Keratinocyte (primary cell): ENCODE measurements at regions not wholly inside any gene's neighbourhood (a gene's known extent, or its start where the extent isn't known, plus 50 kb on each side); places are given as distances from the start of the nearest gene placed in this dataset.

Experiments
- DNase-seq: peaks from one replicate; pipeline ENCODE4 v3.0.0-alpha.2; 2011; ENCODE audit warnings: low read depth, missing footprints, low spot score
- FAIRE-seq: peaks from 2 replicates; lab custom pipeline; 2011; peaks lifted over from hg19 to GRCh38; lab: Jason Lieb, UNC
- H2AFZ ChIP-seq: 2 replicates; pipeline ENCODE4 v1.6.0; 2012; ENCODE audit warnings: low read length, control low read depth, inconsistent platforms; ENCODE audit not compliant: control insufficient read depth
- H3K27ac ChIP-seq: 2 replicates; pipeline ENCODE4 v1.5.1; 2011; ENCODE audit warnings: low read length; ENCODE audit not compliant: control insufficient read depth, insufficient read depth
- H3K27me3 ChIP-seq: 3 replicates; pipeline ENCODE4 v1.6.0; 2011; ENCODE audit warnings: low read length; ENCODE audit not compliant: control insufficient read depth, insufficient read depth; ENCODE audit errors: extremely low read depth
- H3K36me3 ChIP-seq, 2 experiments: 2 replicates in 1 of 2; 3 replicates in 1 of 2; pipeline ENCODE4 v1.5.1; 2011; ENCODE audit warnings: low read length in 2 of 2, mild to moderate bottlenecking in 1 of 2; ENCODE audit not compliant: control insufficient read depth in 2 of 2, insufficient read depth in 2 of 2; ENCODE audit errors: extremely low read depth in 1 of 2
- H3K4me1 ChIP-seq: 3 replicates; pipeline ENCODE4 v1.5.1; 2011; ENCODE audit warnings: low read length; ENCODE audit not compliant: control insufficient read depth, insufficient read depth; ENCODE audit errors: extremely low read depth
- H3K4me2 ChIP-seq: 3 replicates; pipeline ENCODE4 v1.6.0; 2011; ENCODE audit warnings: low read depth, low read length; ENCODE audit not compliant: control insufficient read depth, insufficient read depth; ENCODE audit errors: extremely low read depth
- H3K4me3 ChIP-seq, 3 experiments: fragments of 200-600 bp in 1 of 3; sonication (generic) in 1 of 3; 2 replicates in 2 of 3; 3 replicates in 1 of 3; pipeline ENCODE4 v1.5.1; 2011 to 2016; ENCODE audit warnings: low read length in 3 of 3, mild to moderate bottlenecking in 3 of 3, control low read depth in 2 of 3, inconsistent platforms in 1 of 3, low read depth in 1 of 3, mixed read lengths in 1 of 3, mixed run types in 1 of 3, moderate library complexity in 1 of 3; ENCODE audit not compliant: control insufficient read depth in 2 of 3, insufficient read depth in 2 of 3; ENCODE audit errors: extremely low read depth in 1 of 3
- H3K79me2 ChIP-seq: 2 replicates; pipeline ENCODE4 v1.6.0; 2012; ENCODE audit warnings: low read length; ENCODE audit not compliant: control insufficient read depth, insufficient read depth
- H3K9ac ChIP-seq: 3 replicates; pipeline ENCODE4 v1.6.0; 2011; ENCODE audit warnings: low read length; ENCODE audit not compliant: control insufficient read depth, insufficient read depth; ENCODE audit errors: extremely low read depth
- H3K9me1 ChIP-seq: 3 replicates; pipeline ENCODE4 v1.6.0; 2011; ENCODE audit warnings: low read length; ENCODE audit not compliant: control insufficient read depth, insufficient read depth; ENCODE audit errors: extremely low read depth
- H3K9me3 ChIP-seq: 2 replicates; pipeline ENCODE4 v1.5.1; 2012; ENCODE audit warnings: low read depth, low read length; ENCODE audit not compliant: control insufficient read depth
- H4K20me1 ChIP-seq: 3 replicates; pipeline ENCODE4 v1.6.0; 2011; ENCODE audit warnings: low read length; ENCODE audit not compliant: control insufficient read depth, insufficient read depth; ENCODE audit errors: extremely low read depth
- CTCF ChIP-seq, 3 experiments: IDR thresholded peaks in 1 of 3; conservative IDR thresholded peaks in 1 of 3; optimal IDR thresholded peaks in 1 of 3; 2 replicates in 2 of 3; 3 replicates in 1 of 3; pipeline versions ENCODE3 to v1.5.1; 2011; ENCODE audit warnings: low read length in 3 of 3, mild to moderate bottlenecking in 3 of 3, moderate library complexity in 2 of 3, control low read depth in 1 of 3, inconsistent platforms in 1 of 3; ENCODE audit not compliant: insufficient read depth in 2 of 3; ENCODE audit errors: extremely low read depth in 1 of 3
- EZH2 ChIP-seq: IDR thresholded peaks from one replicate; pipeline ENCODE4 v1.6.1; 2012; ENCODE audit warnings: inconsistent platforms, mild to moderate bottlenecking, low read length, moderate library complexity
- dilution Hi-C: fragments of 300-500 bp; cut with MboI; formaldehyde crosslinking; loops from one replicate; pipeline ENCODE4 v1.7.0; 2020; ENCODE audit warnings: low sequenced_read_pairs; ENCODE audit not compliant: extremely low pct_ligation_motif_present

GRCh38 chr12:3966376-3966775 lies 93.2 kb upstream of the PARP11 start:
- Histone ChIP-seq H4K20me1 (no peaks in the 10 kb centered on the region), H3K4me1 (no peaks in the 10 kb centered on the region), H3K4me3 (no peak overlapping the region), H3K36me3 (no peaks in the 10 kb centered on the region), H3K79me2 (no peaks in the 10 kb centered on the region), H2AFZ (no peak overlapping the region), H3K9ac (no peak overlapping the region), H3K4me2 (no peak overlapping the region), H3K27ac (no peak overlapping the region), H3K27me3 (no peaks in the 10 kb centered on the region), H3K9me3 (no peaks in the 10 kb centered on the region), H3K9me1 (no peaks in the 10 kb centered on the region)
- TF ChIP-seq EZH2 (no peak), CTCF (optimal IDR thresholded peaks at IDR 0.05 in 1 of 3, IDR thresholded peaks at IDR 0.05 in 1 of 3, conservative IDR thresholded peaks at IDR 0.05 in 1 of 3; ENCODE audit: extremely low read depth in 1 of 3, insufficient read depth in 2 of 3, low read length in 3 of 3) (no peak)
- DNase-seq: no peak
- FAIRE-seq: no peak
- dilution Hi-C loops: no loop called here

GRCh38 chr12:3965046-3965445 lies 91.8 kb upstream of the PARP11 start:
- H3K9me1 ChIP-seq: no peaks in the 10 kb centered on the region
- H3K27ac ChIP-seq: no peak overlapping the region
- no peaks in the 10 kb centered on the region for H4K20me1 ChIP-seq
- H3K27me3 ChIP-seq: no peaks in the 10 kb centered on the region
- H3K36me3 ChIP-seq: no peaks in the 10 kb centered on the region
- DNase-seq: no peak
- dilution Hi-C loops: no loop called here
- FAIRE-seq: no peak
- no peak overlapping the region for H3K9ac ChIP-seq
- H3K4me3 ChIP-seq: no peak overlapping the region
- H3K79me2 ChIP-seq: no peaks in the 10 kb centered on the region
- H3K4me2 ChIP-seq: no peak overlapping the region
- no peaks in the 10 kb centered on the region for H3K4me1 ChIP-seq
- no peaks in the 10 kb centered on the region for H3K9me3 ChIP-seq
- H2AFZ ChIP-seq: no peak overlapping the region
- TF ChIP-seq CTCF (optimal IDR thresholded peaks at IDR 0.05 in 1 of 3, IDR thresholded peaks at IDR 0.05 in 1 of 3, conservative IDR thresholded peaks at IDR 0.05 in 1 of 3; ENCODE audit: extremely low read depth in 1 of 3, insufficient read depth in 2 of 3, low read length in 3 of 3): no peak
- no peak for TF ChIP-seq EZH2
